Astrocyte of the spinal cord (primary cell): ENCODE measurements at regions not wholly inside any gene's neighbourhood (a gene's known extent, or its start where the extent isn't known, plus 50 kb on each side); places are given as distances from the start of the nearest gene placed in this dataset.

Source experiments
- DNase-seq: peaks from one replicate; pipeline ENCODE4 v3.0.0; 2011; ENCODE audit warnings: low read depth, low spot score
- H3K4me3 ChIP-seq: 2 replicates; pipeline ENCODE4 v1.5.1; 2011; ENCODE audit warnings: low read depth, mild to moderate bottlenecking, low read length, moderate library complexity
- CTCF ChIP-seq: IDR thresholded peaks from 2 replicates; pipeline ENCODE4 v1.5.1; 2012; ENCODE audit warnings: low read depth, mild to moderate bottlenecking, low read length, inconsistent platforms
- in situ Hi-C: cut with HindIII; loops from 2 replicates; pipeline ENCODE4 v1.10.0; 2017; ENCODE audit warnings: low sequenced_read_pairs

GRCh38 chr1:194734970-194735369 is 1548.6 kb upstream of the B3GALT2 start:
- TF ChIP-seq CTCF, result no peak
- in situ Hi-C loops, result no loop called here
- no peak overlapping the region for H3K4me3 ChIP-seq
- DNase-seq, result no peak

GRCh38 chr1:194731025-194731424 is 1544.6 kb upstream of the B3GALT2 start:
- DNase-seq, result no peak
- TF ChIP-seq CTCF, result no peak
- in situ Hi-C loops, result no loop called here
- no peak overlapping the region for H3K4me3 ChIP-seq

GRCh38 chr1:194730304-194730703 is 1543.9 kb upstream of the B3GALT2 start:
- in situ Hi-C loops, result no loop called here
- no peak for TF ChIP-seq CTCF
- no peak overlapping the region for H3K4me3 ChIP-seq
- no peak for DNase-seq

GRCh38 chr1:194723067-194723466 is 1536.7 kb upstream of the B3GALT2 start:
- in situ Hi-C loops, result no loop called here
- no peak for TF ChIP-seq CTCF
- DNase-seq, result peak; percentile 20
- H3K4me3 ChIP-seq, result no peak overlapping the region

- DNase-seq, result no peak
- in situ Hi-C loops, result no loop called here
- no peak for TF ChIP-seq CTCF
- H3K4me3 ChIP-seq, result no peak overlapping the region
Observed at GRCh38 chr1:194717941-194718340, 1531.5 kb upstream of the B3GALT2 start.

- in situ Hi-C loops, result no loop called here
- H3K4me3 ChIP-seq, result no peak overlapping the region
- no peak for TF ChIP-seq CTCF
Observed at GRCh38 chr1:194717334-194717733, 1530.9 kb upstream of the B3GALT2 start.

GRCh38 chr1:194710671-194711070 is 1524.3 kb upstream of the B3GALT2 start:
- no peak for TF ChIP-seq CTCF
- no peak overlapping the region for H3K4me3 ChIP-seq
- DNase-seq, result no peak
- in situ Hi-C loops, result no loop called here

More at GRCh38 chr1:194717334-194717733, 1530.9 kb upstream of the B3GALT2 start:
- DNase-seq, result no peak
